DND-41 (cell line): ENCODE measurements at regions not wholly inside any gene's neighbourhood (a gene's known extent, or its start where the extent isn't known, plus 50 kb on each side); places are given as distances from the start of the nearest gene placed in this dataset.

Experiments used
- CTCF ChIP-seq: IDR thresholded peaks from 2 replicates; pipeline ENCODE4 v1.5.1; 2012; ENCODE audit warnings: borderline replicate concordance, low read length, moderate library complexity, mild to moderate bottlenecking; ENCODE audit not compliant: poor library complexity, severe bottlenecking; ENCODE audit errors: extremely low read depth
- EZH2 ChIP-seq: IDR thresholded peaks from 3 replicates; pipeline ENCODE4 v1.6.1; 2012; ENCODE audit warnings: borderline replicate concordance, low read depth, mild to moderate bottlenecking, moderate library complexity, low read length, inconsistent platforms; ENCODE audit not compliant: severe bottlenecking

- TF ChIP-seq CTCF (no peak), EZH2 (no peak)
Observed at GRCh38 chr1:95371666-95372282, 137.8 kb downstream of the RWDD3 start.
